ENCODE measurements at regions not wholly inside any gene's neighbourhood (a gene's known extent, or its start where the extent isn't known, plus 50 kb on each side); places are given as distances from the start of the nearest gene placed in this dataset.

DNA sequence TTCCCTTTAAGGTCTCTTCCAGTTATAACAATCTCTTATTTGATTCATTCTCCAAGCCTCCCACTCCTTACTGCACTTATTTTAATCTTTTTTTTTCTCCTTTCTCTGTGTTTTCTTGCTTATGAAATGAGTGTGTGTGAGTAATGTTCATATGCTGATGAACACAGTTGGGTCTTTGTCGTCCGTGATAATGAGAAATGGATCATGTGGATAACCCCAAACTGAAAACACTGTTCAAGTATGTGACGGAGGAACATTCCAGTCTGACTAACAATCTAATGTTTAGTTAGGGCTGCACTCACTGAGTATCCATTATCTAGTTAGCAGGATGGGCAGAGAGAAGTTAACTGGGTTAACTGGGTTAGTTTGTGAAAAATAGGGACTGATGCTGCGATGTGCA is 253.1 kb upstream of the DUSP10 start:
- H3K36me3 ChIP-seq: no peaks in the 10 kb centered on the region
- H3K9me3 ChIP-seq (replicated peaks): no peaks in the 10 kb centered on the region
- no peak for DNase-seq
- peak overlapping the region; percentile 30 for H3K27ac ChIP-seq (replicated peaks)
- H3K27me3 ChIP-seq (ENCODE audit: low read depth): no peaks in the 10 kb centered on the region
- intact Hi-C loops (cut with micrococcal nuclease): no loop called here
- H3K4me1 ChIP-seq: no peaks in the 10 kb centered on the region
- H3K4me3 ChIP-seq: no peak overlapping the region
- TF ChIP-seq, protein P1, sequence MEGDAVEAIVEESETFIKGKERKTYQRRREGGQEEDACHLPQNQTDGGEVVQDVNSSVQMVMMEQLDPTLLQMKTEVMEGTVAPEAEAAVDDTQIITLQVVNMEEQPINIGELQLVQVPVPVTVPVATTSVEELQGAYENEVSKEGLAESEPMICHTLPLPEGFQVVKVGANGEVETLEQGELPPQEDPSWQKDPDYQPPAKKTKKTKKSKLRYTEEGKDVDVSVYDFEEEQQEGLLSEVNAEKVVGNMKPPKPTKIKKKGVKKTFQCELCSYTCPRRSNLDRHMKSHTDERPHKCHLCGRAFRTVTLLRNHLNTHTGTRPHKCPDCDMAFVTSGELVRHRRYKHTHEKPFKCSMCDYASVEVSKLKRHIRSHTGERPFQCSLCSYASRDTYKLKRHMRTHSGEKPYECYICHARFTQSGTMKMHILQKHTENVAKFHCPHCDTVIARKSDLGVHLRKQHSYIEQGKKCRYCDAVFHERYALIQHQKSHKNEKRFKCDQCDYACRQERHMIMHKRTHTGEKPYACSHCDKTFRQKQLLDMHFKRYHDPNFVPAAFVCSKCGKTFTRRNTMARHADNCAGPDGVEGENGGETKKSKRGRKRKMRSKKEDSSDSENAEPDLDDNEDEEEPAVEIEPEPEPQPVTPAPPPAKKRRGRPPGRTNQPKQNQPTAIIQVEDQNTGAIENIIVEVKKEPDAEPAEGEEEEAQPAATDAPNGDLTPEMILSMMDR (IDR thresholded peaks at IDR 0.05; ENCODE audit: borderline replicate concordance): no peak

DNA sequence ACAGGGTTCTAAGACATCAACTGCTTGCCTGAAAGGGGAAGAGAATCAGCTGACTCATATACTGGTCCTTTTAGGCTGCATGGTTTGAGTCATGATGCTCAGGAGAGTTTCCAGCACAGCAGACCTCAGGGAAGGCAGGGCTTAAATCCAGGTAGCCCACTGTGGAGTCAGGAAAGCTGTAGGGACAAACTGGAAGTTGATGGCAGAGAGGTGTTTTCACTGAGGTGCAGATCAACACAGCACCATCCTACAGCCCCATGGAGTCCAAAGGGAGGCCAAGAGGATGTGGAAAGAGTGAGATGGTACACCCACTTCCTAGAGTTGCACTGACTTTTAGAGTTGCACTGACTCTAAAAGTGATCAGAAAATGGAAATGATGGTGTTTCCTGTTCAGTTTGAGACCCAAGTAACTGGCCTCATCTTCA is 252.4 kb upstream of the DUSP10 start:
- Histone ChIP-seq H3K9me3 (replicated peaks) (no peaks in the 10 kb centered on the region), H3K4me3 (no peak overlapping the region), H3K36me3 (no peaks in the 10 kb centered on the region), H3K4me1 (no peaks in the 10 kb centered on the region), H3K27ac (replicated peaks) (no peak overlapping the region), H3K27me3 (ENCODE audit: low read depth) (no peaks in the 10 kb centered on the region)
- DNase-seq: no peak
- intact Hi-C loops (cut with micrococcal nuclease): no loop called here
- TF ChIP-seq, protein P1 (IDR thresholded peaks at IDR 0.05; ENCODE audit: borderline replicate concordance): no peak

GRCh38 chr1:221993444-221993948 is 251.6 kb upstream of the DUSP10 start:
- H3K27me3 ChIP-seq (ENCODE audit: low read depth): no peaks in the 10 kb centered on the region
- H3K36me3 ChIP-seq: no peaks in the 10 kb centered on the region
- no peak overlapping the region for H3K27ac ChIP-seq (replicated peaks)
- no peaks in the 10 kb centered on the region for H3K4me1 ChIP-seq
- TF ChIP-seq, protein P1 (IDR thresholded peaks at IDR 0.05; ENCODE audit: borderline replicate concordance): no peak
- no peaks in the 10 kb centered on the region for H3K9me3 ChIP-seq (replicated peaks)
- DNase-seq: no peak
- no peak overlapping the region for H3K4me3 ChIP-seq
- intact Hi-C loops (cut with micrococcal nuclease): no loop called here

GRCh38 chr1:221992427-221992826 is 250.5 kb upstream of the DUSP10 start:
- Histone ChIP-seq H3K4me3 (no peak overlapping the region), H3K27ac (replicated peaks) (no peak overlapping the region), H3K9me3 (replicated peaks) (no peaks in the 10 kb centered on the region), H3K36me3 (no peaks in the 10 kb centered on the region), H3K27me3 (ENCODE audit: low read depth) (no peaks in the 10 kb centered on the region), H3K4me1 (no peaks in the 10 kb centered on the region)
- intact Hi-C loops (cut with micrococcal nuclease): no loop called here
- TF ChIP-seq, protein P1 (IDR thresholded peaks at IDR 0.05; ENCODE audit: borderline replicate concordance): no peak
- no peak for DNase-seq

GRCh38 chr1:221991221-221991620 is 249.3 kb upstream of the DUSP10 start:
- H3K9me3 ChIP-seq (replicated peaks): no peaks in the 10 kb centered on the region
- no peaks in the 10 kb centered on the region for H3K4me1 ChIP-seq
- no peaks in the 10 kb centered on the region for H3K36me3 ChIP-seq
- no peaks in the 10 kb centered on the region for H3K27me3 ChIP-seq (ENCODE audit: low read depth)
- DNase-seq: no peak
- intact Hi-C loops (cut with micrococcal nuclease): no loop called here
- no peak overlapping the region for H3K27ac ChIP-seq (replicated peaks)
- TF ChIP-seq, protein P1 (IDR thresholded peaks at IDR 0.05; ENCODE audit: borderline replicate concordance): no peak
- no peak overlapping the region for H3K4me3 ChIP-seq
